Adrenal gland (tissue), 9 donors: ENCODE measurements at regions not wholly inside any gene's neighbourhood (a gene's known extent, or its start where the extent isn't known, plus 50 kb on each side); places are given as distances from the start of the nearest gene placed in this dataset.

Experiments used
- DNase-seq, 7 donors: peaks; one replicate each; pipeline ENCODE4 v3.0.0-alpha.2; 2019 to 2020
- H3K27ac ChIP-seq, 5 donors: fragments of 200-600 bp; sonication (generic) in 4 of 5; 1 replicate in 3 of 5; 2 replicates in 2 of 5; pipeline versions ENCODE4 v1.5.1 to v1.8.0; 2016 to 2020; ENCODE audit warnings: mild to moderate bottlenecking in 1 of 5
- H3K27me3 ChIP-seq: fragments of 200-600 bp; 2 replicates; pipeline ENCODE4 v1.8.0; 2021
- H3K36me3 ChIP-seq, 2 donors: fragments of 200-600 bp; replicated peaks in 1 of 2; 1 replicate in 1 of 2; 2 replicates in 1 of 2; pipeline versions ENCODE4 v1.5.1 to v1.8.0; 2018 to 2022
- H3K4me1 ChIP-seq, 2 donors: fragments of 200-600 bp; replicated peaks in 1 of 2; 1 replicate in 1 of 2; 2 replicates in 1 of 2; pipeline versions ENCODE4 v1.5.1 to v1.8.0; 2018 to 2021
- H3K4me3 ChIP-seq, 4 donors: fragments of 200-600 bp; sonication (generic) in 3 of 4; one replicate each; pipeline ENCODE4 v1.5.1; 2016 to 2018
- H3K9me3 ChIP-seq, 3 donors: fragments of 200-600 bp; sonication (generic) in 1 of 3; replicated peaks in 1 of 3; 1 replicate in 2 of 3; 2 replicates in 1 of 3; pipeline versions ENCODE4 v1.5.1 to v1.8.0; 2016 to 2021
- CTCF ChIP-seq, 6 experiments: fragments of 450-650 bp in 4 of 6; fragments of 200-600 bp in 2 of 6; sonication (generic) in 1 of 6; IDR thresholded peaks; 1 replicate in 5 of 6; 2 replicates in 1 of 6; pipeline versions ENCODE4 v1.5.1 to v1.8.0; 2016 to 2021; ENCODE audit warnings: antibody characterized with exemption in 6 of 6, mild to moderate bottlenecking in 2 of 6, moderate library complexity in 1 of 6
- POLR2A ChIP-seq, 2 donors: fragments of 450-650 bp; IDR thresholded peaks; one replicate each; pipeline ENCODE4 v1.6.1; 2017; ENCODE audit warnings: antibody characterized with exemption in 2 of 2, mild to moderate bottlenecking in 2 of 2, moderate library complexity in 1 of 2
- WGBS, 4 donors: extraction: QIAGEN DNeasy Blood & Tissue Kit in 2 of 4; methylation state at CpG; one replicate each; pipeline versions ENCODE4 v1.1.5 to v1.1.7; 2013 to 2017; 5-methylcytosine and 5-hydroxymethylcytosine counted together
- intact Hi-C, 2 donors: fragments of 100-400 bp; cut with DNase I; formaldehyde crosslinking; loops; one replicate each; pipeline versions ENCODE4 v1.14.1 to v1.15.0; 2022 to 2023
- donor health status: healthy with polysubstance abuse.
- donor health status: Bipolar disorder and iron deficiency.
- donor health status: DM: yes; HTN: yes; CAD: no.
- donor health status: DM: no; HTN: no; CAD: no.
- donor health status: DM: no; HTN: no; CAD: no.

GRCh38 chr11:29364006-29364405 lies 652.8 kb downstream of the KCNA4 start:
- no peaks in the 10 kb centered on the region for H3K36me3 ChIP-seq
- no peaks in the 10 kb centered on the region for H3K27me3 ChIP-seq
- no peaks in the 10 kb centered on the region for H3K9me3 ChIP-seq
- H3K4me3 ChIP-seq: no peak overlapping the region
- no peak overlapping the region for H3K27ac ChIP-seq
- no peak for DNase-seq
- intact Hi-C loops: no loop called here
- TF ChIP-seq POLR2A (IDR thresholded peaks at IDR 0.05) (no peak), CTCF (IDR thresholded peaks at IDR 0.05) (no peak)
- no peaks in the 10 kb centered on the region for H3K4me1 ChIP-seq
- 62 to 75% (median 72%) methylated on average over 2 of the region's 2 CpGs for WGBS, 4 donors

- no peak for TF ChIP-seq CTCF (IDR thresholded peaks at IDR 0.05)
- no peak for TF ChIP-seq POLR2A (IDR thresholded peaks at IDR 0.05)
- WGBS, 4 donors: 39 to 66% (median 62%) methylated on average over 1 of the region's 1 CpG
- no peaks in the 10 kb centered on the region for H3K9me3 ChIP-seq
- H3K4me1 ChIP-seq: no peaks in the 10 kb centered on the region
- intact Hi-C loops: no loop called here
- H3K27ac ChIP-seq: no peak overlapping the region
- DNase-seq: no peak
- H3K36me3 ChIP-seq: no peaks in the 10 kb centered on the region
- no peak overlapping the region for H3K4me3 ChIP-seq
- H3K27me3 ChIP-seq: no peaks in the 10 kb centered on the region
Measured at GRCh38 chr11:29361369-29361768, 655.5 kb downstream of the KCNA4 start.

GRCh38 chr11:29353833-29354232 lies 663.0 kb downstream of the KCNA4 start:
- Histone ChIP-seq H3K4me3 (no peak overlapping the region), H3K27me3 (no peaks in the 10 kb centered on the region), H3K9me3 (no peaks in the 10 kb centered on the region), H3K36me3 (no peaks in the 10 kb centered on the region), H3K27ac (no peak overlapping the region), H3K4me1 (no peaks in the 10 kb centered on the region)
- WGBS, 4 donors: 69 to 86% (median 80%) methylated on average over 1 of the region's 1 CpG
- TF ChIP-seq CTCF (IDR thresholded peaks at IDR 0.05) (no peak), POLR2A (IDR thresholded peaks at IDR 0.05) (no peak)
- intact Hi-C loops: no loop called here
- DNase-seq: no peak

GRCh38 chr11:29352273-29352795 lies 664.5 kb downstream of the KCNA4 start:
- Histone ChIP-seq H3K9me3 (no peaks in the 10 kb centered on the region), H3K36me3 (no peaks in the 10 kb centered on the region), H3K4me1 (no peaks in the 10 kb centered on the region), H3K27me3 (no peaks in the 10 kb centered on the region), H3K4me3 (no peak overlapping the region), H3K27ac (no peak overlapping the region)
- TF ChIP-seq POLR2A (IDR thresholded peaks at IDR 0.05): no peak
- intact Hi-C loops: no loop called here
- DNase-seq: no peak
- 67 to 78% (median 75%) methylated on average over 3 of the region's 3 CpGs for WGBS, 4 donors

- Histone ChIP-seq H3K9me3 (no peaks in the 10 kb centered on the region), H3K4me1 (no peaks in the 10 kb centered on the region), H3K36me3 (no peaks in the 10 kb centered on the region), H3K4me3 (no peak overlapping the region), H3K27ac (no peak overlapping the region), H3K27me3 (no peaks in the 10 kb centered on the region)
- intact Hi-C loops: no loop called here
- TF ChIP-seq CTCF (IDR thresholded peaks at IDR 0.05) (no peak), POLR2A (IDR thresholded peaks at IDR 0.05) (no peak)
- 56 to 68% (median 67%) methylated on average over 1 of the region's 1 CpG for WGBS, 4 donors
- DNase-seq: no peak
Measured at GRCh38 chr11:29351301-29351873, 665.4 kb downstream of the KCNA4 start.
